ENCODE measurements at regions not wholly inside any gene's neighbourhood (a gene's known extent, or its start where the extent isn't known, plus 50 kb on each side); places are given as distances from the start of the nearest gene placed in this dataset.

DNA sequence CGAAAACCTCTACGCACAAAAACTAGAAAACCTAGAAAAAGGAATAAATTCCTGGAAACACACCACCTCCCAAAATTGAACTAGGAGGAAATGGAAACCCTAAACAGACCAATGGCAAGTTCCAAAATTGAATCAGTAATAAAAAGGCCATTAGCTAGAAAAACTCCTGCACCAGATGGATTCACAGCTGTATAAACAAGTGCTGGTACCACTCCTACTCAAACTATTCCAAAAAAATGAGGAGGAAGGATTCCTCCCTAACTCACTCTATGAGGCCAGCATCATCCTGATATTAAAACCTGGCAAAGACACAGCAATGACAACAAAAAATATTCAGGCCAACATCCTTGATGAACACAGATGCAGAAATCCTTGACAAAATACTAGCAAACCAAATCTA, 228.2 kb downstream of the CHRM2 start:
- no peak for TF ChIP-seq EZH2phosphoT487 (IDR thresholded peaks at IDR 0.05; ENCODE audit: borderline replicate concordance, low read depth)
- TF ChIP-seq FOXM1 (IDR thresholded peaks at IDR 0.05; ENCODE audit: low read depth), result no peak
- TF ChIP-seq MXI1 (IDR thresholded peaks at IDR 0.05; ENCODE audit: low read depth, low read length), result no peak
- TF ChIP-seq, protein P1, sequence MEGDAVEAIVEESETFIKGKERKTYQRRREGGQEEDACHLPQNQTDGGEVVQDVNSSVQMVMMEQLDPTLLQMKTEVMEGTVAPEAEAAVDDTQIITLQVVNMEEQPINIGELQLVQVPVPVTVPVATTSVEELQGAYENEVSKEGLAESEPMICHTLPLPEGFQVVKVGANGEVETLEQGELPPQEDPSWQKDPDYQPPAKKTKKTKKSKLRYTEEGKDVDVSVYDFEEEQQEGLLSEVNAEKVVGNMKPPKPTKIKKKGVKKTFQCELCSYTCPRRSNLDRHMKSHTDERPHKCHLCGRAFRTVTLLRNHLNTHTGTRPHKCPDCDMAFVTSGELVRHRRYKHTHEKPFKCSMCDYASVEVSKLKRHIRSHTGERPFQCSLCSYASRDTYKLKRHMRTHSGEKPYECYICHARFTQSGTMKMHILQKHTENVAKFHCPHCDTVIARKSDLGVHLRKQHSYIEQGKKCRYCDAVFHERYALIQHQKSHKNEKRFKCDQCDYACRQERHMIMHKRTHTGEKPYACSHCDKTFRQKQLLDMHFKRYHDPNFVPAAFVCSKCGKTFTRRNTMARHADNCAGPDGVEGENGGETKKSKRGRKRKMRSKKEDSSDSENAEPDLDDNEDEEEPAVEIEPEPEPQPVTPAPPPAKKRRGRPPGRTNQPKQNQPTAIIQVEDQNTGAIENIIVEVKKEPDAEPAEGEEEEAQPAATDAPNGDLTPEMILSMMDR (IDR thresholded peaks at IDR 0.05), result no peak
